ENCODE measurements at regions not wholly inside any gene's neighbourhood (a gene's known extent, or its start where the extent isn't known, plus 50 kb on each side); places are given as distances from the start of the nearest gene placed in this dataset.

DNA sequence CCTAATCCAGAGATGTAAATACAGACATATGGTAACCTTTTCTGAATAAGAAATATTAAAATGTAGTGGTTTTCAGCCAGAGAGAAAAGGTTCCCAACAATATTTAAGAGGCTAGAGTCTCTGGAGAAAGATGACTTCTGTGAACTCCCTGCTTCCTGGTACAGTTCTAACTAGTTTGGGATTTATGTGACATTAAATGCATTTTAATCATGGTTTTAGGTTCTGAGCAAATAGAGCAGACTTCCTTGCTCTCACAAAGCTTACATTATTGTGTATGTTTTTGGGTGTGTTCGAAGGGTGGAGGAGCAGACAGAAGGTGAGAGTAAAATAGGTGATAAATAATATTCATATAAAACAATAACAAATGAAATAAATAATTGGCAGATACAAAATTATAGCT is 250.1 kb upstream of the LUZP2 start:
- Mint-ChIP-seq H3K27me3 (no peaks in the 10 kb centered on the region), H3K36me3 (ENCODE audit: low read depth) (no peaks in the 10 kb centered on the region), H3K4me1 (ENCODE audit: low read depth) (no peaks in the 10 kb centered on the region), H3K27ac (no peak overlapping the region), H3K4me3 (no peak overlapping the region), H3K9me3 (peaks cover 10% of the 10 kb centered on the region)
- ATAC-seq (ENCODE audit: poor library complexity) (no peak), DNase-seq (no peak)
- Histone ChIP-seq H3K4me3 (ENCODE audit: low read length) (no peak overlapping the region), H3K27ac (ENCODE audit: low read depth in 1 of 2, low read length in 2 of 2) (no peak overlapping the region), H3K4me1 (ENCODE audit: insufficient read depth, low read length) (no peaks in the 10 kb centered on the region), H3K9me3 (ENCODE audit: control insufficient read depth in 1 of 2, insufficient read depth in 1 of 2, low read length in 2 of 2) (no peaks in the 10 kb centered on the region), H3K36me3 (ENCODE audit: insufficient read depth, low read length) (no peaks in the 10 kb centered on the region), H3K27me3 (ENCODE audit: control insufficient read depth in 1 of 2, insufficient read depth in 2 of 2, low read length in 2 of 2) (no peaks in the 10 kb centered on the region)
- ChIA-PET CTCF (no interaction called here), POLR2A (no interaction called here)
- intact Hi-C loops (cut with DNase I, micrococcal nuclease), result no loop called here
- TF ChIP-seq, protein P1, sequence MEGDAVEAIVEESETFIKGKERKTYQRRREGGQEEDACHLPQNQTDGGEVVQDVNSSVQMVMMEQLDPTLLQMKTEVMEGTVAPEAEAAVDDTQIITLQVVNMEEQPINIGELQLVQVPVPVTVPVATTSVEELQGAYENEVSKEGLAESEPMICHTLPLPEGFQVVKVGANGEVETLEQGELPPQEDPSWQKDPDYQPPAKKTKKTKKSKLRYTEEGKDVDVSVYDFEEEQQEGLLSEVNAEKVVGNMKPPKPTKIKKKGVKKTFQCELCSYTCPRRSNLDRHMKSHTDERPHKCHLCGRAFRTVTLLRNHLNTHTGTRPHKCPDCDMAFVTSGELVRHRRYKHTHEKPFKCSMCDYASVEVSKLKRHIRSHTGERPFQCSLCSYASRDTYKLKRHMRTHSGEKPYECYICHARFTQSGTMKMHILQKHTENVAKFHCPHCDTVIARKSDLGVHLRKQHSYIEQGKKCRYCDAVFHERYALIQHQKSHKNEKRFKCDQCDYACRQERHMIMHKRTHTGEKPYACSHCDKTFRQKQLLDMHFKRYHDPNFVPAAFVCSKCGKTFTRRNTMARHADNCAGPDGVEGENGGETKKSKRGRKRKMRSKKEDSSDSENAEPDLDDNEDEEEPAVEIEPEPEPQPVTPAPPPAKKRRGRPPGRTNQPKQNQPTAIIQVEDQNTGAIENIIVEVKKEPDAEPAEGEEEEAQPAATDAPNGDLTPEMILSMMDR (IDR thresholded peaks at IDR 0.05), result no peak

DNA sequence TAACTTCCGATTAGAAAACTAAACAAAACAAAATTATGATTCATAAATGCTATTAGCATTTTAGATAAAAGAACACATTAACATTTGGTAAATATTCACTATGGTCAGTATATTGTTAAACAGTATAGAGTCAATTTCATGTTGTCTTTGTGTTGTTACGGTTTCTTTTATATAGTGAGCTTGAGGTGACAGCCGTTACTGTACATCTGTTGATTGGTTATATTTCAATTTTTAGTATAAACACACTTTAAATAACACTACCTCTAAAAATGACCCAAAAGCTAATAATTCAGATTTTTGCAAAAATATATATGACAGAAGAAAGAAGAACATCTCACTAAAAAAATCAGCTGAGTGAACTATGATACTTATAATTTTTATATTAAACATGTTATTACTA is 249.0 kb upstream of the LUZP2 start:
- Mint-ChIP-seq H3K4me1 (ENCODE audit: low read depth) (no peaks in the 10 kb centered on the region), H3K9me3 (peaks cover 10% of the 10 kb centered on the region), H3K36me3 (ENCODE audit: low read depth) (no peaks in the 10 kb centered on the region), H3K27ac (no peak overlapping the region), H3K27me3 (no peaks in the 10 kb centered on the region), H3K4me3 (no peak overlapping the region)
- CTCF ChIA-PET, result no interaction called here
- no peak overlapping the region for H3K27ac ChIP-seq (ENCODE audit: low read depth in 1 of 2, low read length in 2 of 2)
- no peaks in the 10 kb centered on the region for H3K4me1 ChIP-seq (ENCODE audit: insufficient read depth, low read length)
- H3K4me3 ChIP-seq (ENCODE audit: low read length), result no peak overlapping the region
- no peaks in the 10 kb centered on the region for H3K36me3 ChIP-seq (ENCODE audit: insufficient read depth, low read length)
- no peaks in the 10 kb centered on the region for H3K9me3 ChIP-seq (ENCODE audit: control insufficient read depth in 1 of 2, insufficient read depth in 1 of 2, low read length in 2 of 2)
- TF ChIP-seq, protein P1 (IDR thresholded peaks at IDR 0.05), result no peak
- intact Hi-C loops (cut with DNase I, micrococcal nuclease), result no loop called here
- DNase-seq (no peak), ATAC-seq (ENCODE audit: poor library complexity) (no peak)
- no peaks in the 10 kb centered on the region for H3K27me3 ChIP-seq (ENCODE audit: control insufficient read depth in 1 of 2, insufficient read depth in 2 of 2, low read length in 2 of 2)
- POLR2A ChIA-PET, result no interaction called here

DNA sequence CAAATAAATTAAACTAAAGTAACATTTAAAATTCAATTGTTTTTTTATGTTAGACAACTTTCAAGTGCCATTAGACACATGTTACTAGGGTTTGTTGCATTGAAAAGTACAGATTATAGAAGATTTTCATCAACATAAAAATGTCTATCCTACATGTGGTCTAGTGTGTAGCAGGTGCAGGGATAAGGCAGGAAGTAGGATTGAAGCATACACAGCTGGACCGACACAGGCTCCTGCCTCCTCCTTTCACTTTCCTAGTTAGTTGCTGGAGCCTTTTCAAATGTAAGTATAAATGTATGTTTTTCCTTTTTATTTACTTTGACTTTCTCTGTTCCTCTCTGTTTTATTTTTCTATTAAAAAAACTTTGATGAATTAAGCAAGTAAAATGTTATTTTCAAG is 246.9 kb upstream of the LUZP2 start:
- Histone ChIP-seq H3K9me3 (ENCODE audit: control insufficient read depth in 1 of 2, insufficient read depth in 1 of 2, low read length in 2 of 2) (no peaks in the 10 kb centered on the region), H3K27me3 (ENCODE audit: control insufficient read depth in 1 of 2, insufficient read depth in 2 of 2, low read length in 2 of 2) (no peaks in the 10 kb centered on the region), H3K36me3 (ENCODE audit: insufficient read depth, low read length) (no peaks in the 10 kb centered on the region), H3K4me3 (ENCODE audit: low read length) (no peak overlapping the region), H3K27ac (ENCODE audit: low read depth in 1 of 2, low read length in 2 of 2) (no peak overlapping the region), H3K4me1 (ENCODE audit: insufficient read depth, low read length) (no peaks in the 10 kb centered on the region)
- ATAC-seq (ENCODE audit: poor library complexity) (no peak), DNase-seq (no peak)
- ChIA-PET CTCF (no interaction called here), POLR2A (no interaction called here)
- TF ChIP-seq, protein P1 (IDR thresholded peaks at IDR 0.05), result no peak
- no peaks in the 10 kb centered on the region for H3K27me3 Mint-ChIP-seq
- intact Hi-C loops (cut with DNase I, micrococcal nuclease), result no loop called here
- H3K4me1 Mint-ChIP-seq (ENCODE audit: low read depth), result no peaks in the 10 kb centered on the region
- no peaks in the 10 kb centered on the region for H3K36me3 Mint-ChIP-seq (ENCODE audit: low read depth)
- H3K27ac Mint-ChIP-seq, result no peak overlapping the region
- no peak overlapping the region for H3K4me3 Mint-ChIP-seq
- H3K9me3 Mint-ChIP-seq, result peaks cover 4% of the 10 kb centered on the region
